ENCODE measurements at regions not wholly inside any gene's neighbourhood (a gene's known extent, or its start where the extent isn't known, plus 50 kb on each side); places are given as distances from the start of the nearest gene placed in this dataset.
A peak's percentile ranks its signal among the peaks of the same experiment; 100 is the strongest.
"Not testable (repeated sequence)": the region's sequence is repeated elsewhere in the genome, so short reads cannot be mapped to it uniquely, and the experiment has no call there.

GRCh38 chr2:204138206-204138605 lies 201.6 kb downstream of the ICOS start:
- TF ChIP-seq CTCF (IDR thresholded peaks at IDR 0.05; ENCODE audit: insufficient read depth, low read depth, low read length, missing control alignments), result no peak
- H3K4me3 ChIP-seq (ENCODE audit: low read length), result no peak overlapping the region
- DNase-seq (ENCODE audit: low read depth), result no peak

DNA sequence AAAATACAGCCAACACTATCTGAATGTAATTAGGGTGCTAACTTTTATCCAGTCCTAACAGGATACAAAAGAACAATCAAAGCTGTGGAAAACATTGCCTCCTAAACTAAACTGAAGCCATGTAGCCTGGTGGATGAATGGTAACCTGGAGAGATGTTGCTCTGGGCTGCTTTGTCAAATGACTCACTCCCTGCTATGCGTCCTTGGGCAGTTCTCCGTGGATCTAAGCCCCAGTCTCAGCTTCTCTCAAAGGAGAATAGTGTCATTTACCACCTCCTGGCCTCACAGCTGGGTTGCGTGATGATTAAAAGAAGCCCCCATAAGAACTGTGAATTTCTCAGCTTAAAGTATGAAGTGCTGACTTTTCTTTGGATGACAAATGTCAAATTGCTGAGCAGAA lies 203.7 kb downstream of the ICOS start:
- no peak for DNase-seq (ENCODE audit: low read depth)
- H3K4me3 ChIP-seq (ENCODE audit: low read length), result no peak overlapping the region
- TF ChIP-seq CTCF (IDR thresholded peaks at IDR 0.05; ENCODE audit: insufficient read depth, low read depth, low read length, missing control alignments), result no peak

DNA sequence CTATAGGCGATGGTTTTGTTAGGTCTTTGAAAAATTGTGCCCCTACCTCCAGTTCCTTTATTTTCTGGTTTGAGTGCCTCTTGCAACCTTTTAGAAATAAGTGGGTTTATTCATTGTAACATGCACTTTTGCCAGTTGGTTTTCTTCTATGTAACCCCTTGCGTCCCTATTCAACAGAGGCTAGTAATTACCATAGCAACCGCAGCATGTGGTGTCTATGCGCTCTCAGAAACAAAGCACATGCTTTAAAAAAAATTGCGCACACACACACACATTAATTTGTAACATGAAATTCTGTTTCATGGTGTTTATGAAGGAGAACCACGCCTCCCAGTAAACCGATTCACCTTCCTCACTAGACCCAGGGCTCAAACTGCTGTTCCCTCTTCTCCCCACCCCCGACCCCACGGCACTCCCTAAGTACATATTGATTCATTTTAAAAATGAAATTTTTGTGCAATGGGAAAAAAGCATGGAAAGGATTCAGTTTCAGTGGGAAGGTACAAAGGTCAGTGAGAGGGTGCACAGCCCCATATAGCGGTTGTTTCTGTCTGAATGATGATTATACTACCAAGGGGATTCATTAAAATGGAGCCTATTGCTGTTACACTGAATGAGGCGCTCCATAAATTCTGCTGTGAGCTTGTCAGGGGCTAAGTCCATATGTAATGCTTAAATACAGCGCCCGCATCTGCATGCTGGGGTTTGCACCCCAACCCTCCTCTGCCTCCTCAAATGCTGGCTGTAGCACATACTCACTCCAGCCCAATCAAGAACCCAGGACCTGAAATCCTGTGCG lies 206.9 kb downstream of the ICOS start:
- DNase-seq (ENCODE audit: low read depth), result no peak
- no peak for TF ChIP-seq CTCF (IDR thresholded peaks at IDR 0.05; ENCODE audit: insufficient read depth, low read depth, low read length, missing control alignments)
- H3K4me3 ChIP-seq (ENCODE audit: low read length), result no peak overlapping the region

GRCh38 chr2:204144492-204144891 lies 207.9 kb downstream of the ICOS start:
- DNase-seq (ENCODE audit: low read depth), result no peak
- no peak overlapping the region for H3K4me3 ChIP-seq (ENCODE audit: low read length)
- no peak for TF ChIP-seq CTCF (IDR thresholded peaks at IDR 0.05; ENCODE audit: insufficient read depth, low read depth, low read length, missing control alignments)

- peak; percentile 79 for DNase-seq (ENCODE audit: low read depth)
- H3K4me3 ChIP-seq (ENCODE audit: low read length), result peak overlapping the region; percentile 41
Measured at GRCh38 chr2:204145263-204145751, 208.7 kb downstream of the ICOS start.

GRCh38 chr2:204145791-204146190 lies 209.2 kb downstream of the ICOS start:
- TF ChIP-seq CTCF (IDR thresholded peaks at IDR 0.05; ENCODE audit: insufficient read depth, low read depth, low read length, missing control alignments), result no peak
- no peak for DNase-seq (ENCODE audit: low read depth)
- peak overlapping the region; percentile 41 for H3K4me3 ChIP-seq (ENCODE audit: low read length)

More at GRCh38 chr2:204145263-204145751, 208.7 kb downstream of the ICOS start:
- peak; percentile 98 for TF ChIP-seq CTCF (IDR thresholded peaks at IDR 0.05; ENCODE audit: insufficient read depth, low read depth, low read length, missing control alignments)

GRCh38 chr2:204147040-204147439 lies 210.5 kb downstream of the ICOS start:
- H3K4me3 ChIP-seq (ENCODE audit: low read length), result not testable (repeated sequence)

More at GRCh38 chr2:204147040-204147439, 210.5 kb downstream of the ICOS start:
- DNase-seq (ENCODE audit: low read depth), result not testable (repeated sequence)

All from epithelial cell of esophagus (primary cell).